HG02885 (cell line): ENCODE measurements at regions not wholly inside any gene's neighbourhood (a gene's known extent, or its start where the extent isn't known, plus 50 kb on each side); places are given as distances from the start of the nearest gene placed in this dataset.

Source experiments
- ATAC-seq: cut with Tn5 transposase; IDR thresholded peaks from one replicate; pipeline ENCODE4 v1.9.1; 2021; ENCODE audit warnings: mild to moderate bottlenecking; ENCODE audit not compliant: unreplicated experiment, poor library complexity

GRCh38 chr10:128587689-128588088 lies 461.5 kb upstream of the MKI67 start:
- ATAC-seq = no peak

DNA sequence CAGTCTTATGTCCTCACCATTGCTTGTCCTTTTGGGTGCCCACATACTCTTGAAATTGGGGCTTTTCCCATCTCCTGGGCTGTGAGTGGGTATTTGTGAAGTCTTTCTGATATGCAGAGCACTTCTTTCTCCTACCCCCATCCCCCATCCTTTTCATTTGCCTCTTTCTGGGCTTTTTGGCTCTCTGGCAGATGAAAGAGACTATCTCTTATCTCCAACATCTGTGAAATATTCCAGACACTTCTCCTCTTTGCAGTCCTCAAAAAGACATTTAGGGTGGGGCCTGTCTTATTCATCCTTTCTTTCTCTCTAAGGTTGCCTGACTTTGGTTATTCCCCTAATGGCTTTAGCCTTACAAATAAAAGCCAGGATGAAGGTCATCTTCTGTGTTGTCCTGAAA lies 462.2 kb upstream of the MKI67 start:
- ATAC-seq = no peak

- no peak for ATAC-seq
Measured at GRCh38 chr10:128594688-128595087, 468.5 kb upstream of the MKI67 start.

DNA sequence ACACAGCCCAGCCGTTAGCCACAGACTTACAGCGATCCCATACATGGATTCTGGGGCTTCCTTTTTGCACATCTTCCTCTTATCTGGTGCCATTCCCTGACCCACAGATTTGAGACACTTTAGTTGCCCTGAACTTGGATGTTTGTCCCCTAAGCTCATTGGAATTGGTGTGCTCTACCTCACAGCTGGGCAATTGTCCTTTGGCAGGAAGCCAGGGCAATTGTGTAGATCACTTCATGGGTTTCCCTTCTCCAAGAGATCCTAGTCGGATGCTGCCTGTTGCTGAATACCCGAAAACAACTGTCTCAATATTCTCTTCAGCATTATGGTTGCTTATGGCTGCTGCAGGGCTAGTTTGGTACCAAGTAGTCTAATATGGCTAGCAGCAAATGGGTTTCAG lies 470.7 kb upstream of the MKI67 start:
- no peak for ATAC-seq

DNA sequence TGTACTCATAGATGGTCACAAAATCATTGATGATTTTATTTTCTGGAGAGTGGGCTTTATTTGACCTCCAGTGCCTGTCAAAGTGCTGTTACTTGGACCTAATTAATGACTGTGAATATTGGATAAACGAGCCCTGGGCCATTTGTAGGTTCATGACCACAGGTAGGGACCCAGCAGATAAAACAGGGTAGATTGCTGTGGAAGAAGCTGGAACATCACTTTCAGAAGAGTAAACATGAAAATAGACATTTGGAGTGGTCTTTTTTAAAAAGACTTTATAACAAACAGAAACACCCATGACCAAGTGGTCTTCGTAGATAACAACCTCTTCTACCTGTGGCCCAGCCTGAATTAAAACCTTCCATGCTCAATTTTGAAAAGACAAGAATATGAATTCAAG lies 472.8 kb upstream of the MKI67 start:
- no peak for ATAC-seq

DNA sequence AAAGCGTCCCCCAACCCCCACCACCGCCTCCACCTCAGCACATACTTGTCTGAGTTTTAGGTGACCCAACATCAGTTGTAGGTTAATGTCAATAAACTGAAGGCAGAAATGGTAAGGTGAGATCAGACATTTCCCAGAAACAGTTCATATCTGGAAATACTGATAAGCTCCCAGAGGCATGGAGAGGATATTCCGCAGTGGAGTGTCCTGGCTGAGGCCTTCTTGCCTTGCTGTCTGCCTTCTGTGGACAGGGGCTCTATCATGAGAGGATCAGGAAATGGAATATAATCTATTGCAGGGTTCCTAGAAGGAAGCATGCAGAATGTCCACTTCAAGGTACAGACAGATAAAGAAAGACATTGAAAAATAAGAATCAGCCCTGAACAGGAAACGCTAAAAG lies 473.3 kb upstream of the MKI67 start:
- ATAC-seq = no peak

- no peak for ATAC-seq
Measured at GRCh38 chr10:128602183-128602582, 476.0 kb upstream of the MKI67 start.

GRCh38 chr10:128604025-128604424 lies 477.8 kb upstream of the MKI67 start:
- ATAC-seq = no peak

GRCh38 chr10:128605180-128605579 lies 479.0 kb upstream of the MKI67 start:
- no peak for ATAC-seq

DNA sequence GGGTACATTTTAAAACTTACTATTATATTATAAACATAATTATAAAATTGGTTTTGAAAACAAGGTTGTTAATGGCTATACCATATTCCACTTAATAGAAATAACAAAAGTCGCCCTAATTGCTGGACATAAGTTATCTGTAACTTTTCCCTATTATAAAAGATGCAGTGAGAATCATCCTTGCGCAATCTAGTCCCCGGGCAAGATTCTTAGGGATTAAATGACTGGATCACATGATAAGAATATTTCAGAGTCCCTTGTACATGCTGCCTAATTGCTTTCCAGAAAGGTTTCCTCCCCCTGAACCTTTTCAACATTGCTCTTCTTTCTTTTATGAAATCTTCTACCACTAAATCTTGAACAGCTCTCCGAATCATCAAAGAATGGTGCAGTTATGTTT lies 479.8 kb upstream of the MKI67 start:
- no peak for ATAC-seq

DNA sequence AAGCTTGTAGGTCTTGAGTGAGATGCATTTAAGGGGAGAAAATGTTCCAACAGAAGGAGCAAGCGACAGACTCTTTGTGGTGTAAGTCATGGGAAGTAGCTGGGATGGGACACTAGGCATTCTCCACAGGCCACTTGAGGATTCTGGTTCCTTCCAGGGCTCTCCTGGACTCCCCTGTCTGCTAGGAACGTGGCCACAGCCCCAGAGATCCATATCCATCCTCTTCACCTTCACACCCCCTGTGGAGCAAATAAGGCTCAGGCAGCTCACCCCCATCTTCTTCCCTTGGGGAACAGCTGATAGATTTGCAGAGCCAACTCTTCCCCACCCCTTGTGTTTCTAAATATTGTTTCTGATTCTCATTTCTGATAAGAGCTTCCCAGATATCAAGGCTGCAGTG lies 482.6 kb upstream of the MKI67 start:
- no peak for ATAC-seq

- ATAC-seq = no peak
Measured at GRCh38 chr10:128609460-128609859, 483.2 kb upstream of the MKI67 start.

- no peak for ATAC-seq
Measured at GRCh38 chr10:128610113-128610512, 483.9 kb upstream of the MKI67 start.

DNA sequence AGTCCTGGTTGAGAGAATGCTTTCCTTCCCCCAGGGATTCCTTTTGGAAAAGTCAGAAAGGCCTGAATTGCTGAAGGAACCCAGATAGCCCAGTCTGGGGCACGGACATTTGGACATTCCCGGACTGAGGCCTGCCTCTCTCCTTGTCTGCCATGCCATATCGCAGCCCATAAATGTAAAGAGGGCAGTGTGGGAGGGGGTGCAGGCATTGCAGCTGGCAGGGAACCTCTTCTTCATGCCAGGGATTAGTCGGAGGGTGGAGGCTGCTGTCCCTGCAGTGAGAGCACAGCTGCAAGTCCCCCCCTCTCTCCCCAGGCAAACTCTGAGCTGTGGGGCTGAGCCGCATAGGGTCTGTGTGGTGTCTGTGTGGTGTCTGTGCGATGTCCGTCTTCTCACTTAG lies 486.0 kb upstream of the MKI67 start:
- ATAC-seq = no peak

DNA sequence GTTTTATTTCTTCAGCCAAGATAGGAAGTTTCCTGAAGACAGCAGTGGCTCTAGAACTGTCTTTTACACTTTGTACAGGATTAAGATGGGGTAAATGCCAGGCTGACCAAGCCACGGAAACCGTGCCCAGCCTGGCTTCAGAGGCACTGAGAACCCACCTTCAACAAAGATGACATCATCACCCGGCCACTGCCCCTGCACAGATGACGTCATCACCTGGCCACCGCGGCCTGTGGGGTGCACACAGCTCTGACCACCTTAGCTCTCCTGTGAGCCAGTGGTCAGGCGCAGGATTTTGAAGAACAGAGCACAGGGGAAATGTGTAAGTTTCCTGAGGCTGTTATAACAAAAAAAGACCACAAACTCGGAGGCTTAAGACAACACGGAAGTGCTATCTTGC lies 486.4 kb upstream of the MKI67 start:
- ATAC-seq = no peak

- no peak for ATAC-seq
Measured at GRCh38 chr10:128614016-128614605, 487.9 kb upstream of the MKI67 start.

- no peak for ATAC-seq
Measured at GRCh38 chr10:128614802-128615553, 488.8 kb upstream of the MKI67 start.

GRCh38 chr10:128617532-128617931 lies 491.3 kb upstream of the MKI67 start:
- ATAC-seq = no peak

DNA sequence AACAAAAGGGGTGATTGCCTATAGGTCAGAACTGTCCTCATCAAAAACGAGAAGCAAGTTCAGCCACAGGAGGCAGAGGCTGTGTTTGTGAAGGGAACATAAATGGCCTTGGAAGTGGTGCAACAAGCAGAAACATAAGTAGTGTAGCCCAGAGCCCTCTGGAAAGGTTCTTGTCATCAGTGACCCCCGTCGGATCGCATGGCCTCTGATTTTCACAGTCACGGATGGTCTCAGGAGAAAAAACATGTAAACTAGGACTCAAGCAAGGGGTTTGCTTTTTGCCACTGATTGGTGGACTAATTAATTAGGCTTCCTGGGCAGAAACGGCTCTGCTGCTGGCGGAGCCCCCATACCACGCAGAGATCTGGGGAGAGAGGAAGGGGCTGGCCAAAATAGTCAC lies 496.5 kb upstream of the MKI67 start:
- ATAC-seq = no peak

DNA sequence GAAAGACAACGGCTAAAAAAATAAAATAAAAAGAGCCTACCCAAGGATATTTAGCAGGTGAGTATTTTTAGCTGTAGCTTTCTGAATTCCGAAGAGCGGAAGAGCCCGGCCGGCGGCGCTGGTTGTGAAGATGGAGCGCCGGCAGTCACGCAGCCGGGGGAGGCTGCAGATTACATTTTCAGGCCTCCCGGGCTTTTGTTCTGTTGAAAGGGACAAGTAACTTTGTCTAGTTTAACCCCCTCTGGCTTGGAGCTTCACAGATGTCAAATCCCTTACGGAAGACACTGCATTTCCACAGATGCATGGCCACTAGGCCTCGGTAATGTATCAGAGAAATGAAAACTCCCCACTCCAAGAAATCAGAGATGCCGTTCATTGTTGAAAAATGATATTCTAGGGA lies 497.6 kb upstream of the MKI67 start:
- ATAC-seq = no peak

DNA sequence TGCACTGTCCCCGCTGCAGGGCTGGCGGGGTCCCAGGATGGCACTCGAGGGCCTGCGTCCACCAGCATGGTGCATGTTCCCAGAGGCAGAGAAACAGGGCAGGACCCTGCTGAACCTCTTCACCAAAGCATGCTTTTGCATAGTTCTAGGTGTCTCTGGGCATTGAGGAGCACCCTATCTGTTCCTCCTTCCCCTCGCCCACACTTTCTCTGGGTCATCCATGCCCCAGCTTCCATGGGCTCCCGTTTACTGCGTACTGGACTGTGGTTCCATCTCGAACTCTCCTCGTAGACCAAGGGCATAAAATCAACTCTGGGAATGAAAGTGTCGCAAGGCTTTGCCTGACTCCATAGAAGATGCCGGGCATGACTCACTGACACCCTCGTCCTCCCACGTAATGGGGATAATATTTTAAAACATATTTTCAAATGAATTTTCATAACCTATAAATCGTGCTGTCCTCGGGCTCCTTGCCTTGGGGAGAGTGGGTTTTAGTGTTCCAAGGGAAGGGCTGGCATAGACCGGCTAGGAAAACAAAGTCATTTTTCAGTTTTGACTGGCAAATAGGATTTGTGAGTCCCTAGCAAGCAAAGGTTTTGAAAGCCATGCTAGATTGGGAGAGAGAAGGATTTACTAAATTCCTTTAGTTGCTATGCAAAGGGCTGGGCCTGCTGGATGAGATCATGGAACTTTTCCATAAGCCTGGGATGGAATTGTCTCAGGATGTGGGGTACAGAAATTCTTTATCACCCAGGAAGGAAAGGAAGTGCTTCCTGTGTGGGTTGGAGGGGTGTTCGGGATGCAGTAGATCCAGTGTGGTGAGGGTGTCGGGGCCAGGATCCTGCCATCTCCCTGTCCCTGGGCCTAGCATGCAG lies 498.7 kb upstream of the MKI67 start:
- no peak for ATAC-seq
